ENCODE measurements at regions not wholly inside any gene's neighbourhood (a gene's known extent, or its start where the extent isn't known, plus 50 kb on each side); places are given as distances from the start of the nearest gene placed in this dataset.

DNA sequence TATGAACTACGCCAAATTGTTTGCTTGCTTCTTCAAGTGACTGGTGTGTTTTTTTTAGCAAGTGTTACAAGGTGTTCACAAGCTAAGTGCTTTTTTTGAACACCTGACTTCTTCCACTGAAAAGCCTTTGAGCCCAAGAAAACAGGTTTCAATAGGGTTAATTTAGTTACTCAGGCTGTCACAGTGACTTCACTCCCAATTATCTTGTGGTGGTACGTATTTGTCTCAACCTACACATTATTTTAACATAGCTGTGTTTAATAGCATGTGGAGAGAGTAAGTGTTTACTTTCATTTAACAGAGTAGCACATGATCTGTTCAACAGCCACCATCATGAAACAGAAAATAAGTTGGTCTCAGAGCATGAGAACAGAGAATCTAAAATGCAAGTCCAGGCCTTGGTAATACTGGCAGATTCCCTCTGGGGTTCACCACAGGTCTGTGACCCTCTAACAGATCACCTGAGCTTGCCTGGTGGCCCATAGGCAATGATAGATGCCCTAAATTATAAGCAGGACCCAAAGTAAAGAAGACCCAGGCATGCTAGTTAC is 267.7 kb upstream of the SMARCA2 start:
- TF ChIP-seq POLR2AphosphoS5 (IDR thresholded peaks at IDR 0.05) (no peak), POLR2A (IDR thresholded peaks at IDR 0.05) (no peak)
- TF ChIP-seq, protein P1, sequence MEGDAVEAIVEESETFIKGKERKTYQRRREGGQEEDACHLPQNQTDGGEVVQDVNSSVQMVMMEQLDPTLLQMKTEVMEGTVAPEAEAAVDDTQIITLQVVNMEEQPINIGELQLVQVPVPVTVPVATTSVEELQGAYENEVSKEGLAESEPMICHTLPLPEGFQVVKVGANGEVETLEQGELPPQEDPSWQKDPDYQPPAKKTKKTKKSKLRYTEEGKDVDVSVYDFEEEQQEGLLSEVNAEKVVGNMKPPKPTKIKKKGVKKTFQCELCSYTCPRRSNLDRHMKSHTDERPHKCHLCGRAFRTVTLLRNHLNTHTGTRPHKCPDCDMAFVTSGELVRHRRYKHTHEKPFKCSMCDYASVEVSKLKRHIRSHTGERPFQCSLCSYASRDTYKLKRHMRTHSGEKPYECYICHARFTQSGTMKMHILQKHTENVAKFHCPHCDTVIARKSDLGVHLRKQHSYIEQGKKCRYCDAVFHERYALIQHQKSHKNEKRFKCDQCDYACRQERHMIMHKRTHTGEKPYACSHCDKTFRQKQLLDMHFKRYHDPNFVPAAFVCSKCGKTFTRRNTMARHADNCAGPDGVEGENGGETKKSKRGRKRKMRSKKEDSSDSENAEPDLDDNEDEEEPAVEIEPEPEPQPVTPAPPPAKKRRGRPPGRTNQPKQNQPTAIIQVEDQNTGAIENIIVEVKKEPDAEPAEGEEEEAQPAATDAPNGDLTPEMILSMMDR (IDR thresholded peaks at IDR 0.05) = no peak

Data from suprapubic skin (tissue), 4 donors.